OCI-LY1 (cell line): ENCODE measurements at regions not wholly inside any gene's neighbourhood (a gene's known extent, or its start where the extent isn't known, plus 50 kb on each side); places are given as distances from the start of the nearest gene placed in this dataset.

ENCODE experiments used
- H2AFZ ChIP-seq: fragments of 200-600 bp; sonication (generic), shearing (Covaris generic); 2 replicates; pipeline ENCODE4 v1.6.0; 2014; ENCODE audit warnings: antibody characterized with exemption, mild to moderate bottlenecking, low read length
- H3F3A ChIP-seq: fragments of 200-600 bp; sonication (generic), shearing (Covaris generic); 2 replicates; pipeline ENCODE4 v1.6.0; 2014; ENCODE audit warnings: mild to moderate bottlenecking, antibody characterized with exemption, low read length, moderate library complexity; ENCODE audit not compliant: insufficient read depth
- H3K27ac ChIP-seq: fragments of 200-600 bp; sonication (generic); 2 replicates; pipeline ENCODE4 v1.5.1; 2014; ENCODE audit warnings: low read length, mixed run types, mild to moderate bottlenecking, low read depth; ENCODE audit not compliant: poor library complexity, severe bottlenecking
- H3K27me3 ChIP-seq: fragments of 200-600 bp; sonication (generic); 2 replicates; pipeline ENCODE4 v1.6.0; 2014; ENCODE audit warnings: antibody characterized with exemption, mild to moderate bottlenecking, low read length, moderate library complexity; ENCODE audit not compliant: insufficient read depth
- H3K36me3 ChIP-seq: fragments of 200-600 bp; sonication (generic); 2 replicates; pipeline ENCODE4 v1.6.1; 2014; ENCODE audit warnings: mild to moderate bottlenecking, antibody characterized with exemption, low read length, moderate library complexity, mixed read lengths; ENCODE audit not compliant: insufficient read depth
- H3K4me1 ChIP-seq: fragments of 200-600 bp; sonication (generic); 2 replicates; pipeline ENCODE4 v1.5.1; 2014; ENCODE audit warnings: mild to moderate bottlenecking, low read length, moderate library complexity; ENCODE audit not compliant: insufficient read depth, severe bottlenecking
- H3K4me2 ChIP-seq: fragments of 200-600 bp; sonication (generic), shearing (Covaris generic); 2 replicates; pipeline ENCODE4 v1.6.1; 2014; ENCODE audit warnings: low read length
- H3K4me3 ChIP-seq: fragments of 200-600 bp; sonication (generic); 2 replicates; pipeline ENCODE4 v1.5.1; 2014; ENCODE audit warnings: low read length, low read depth, mild to moderate bottlenecking, mixed read lengths; ENCODE audit not compliant: poor library complexity, severe bottlenecking
- H3K79me2 ChIP-seq: fragments of 200-600 bp; shearing (Covaris generic); 2 replicates; pipeline ENCODE4 v1.6.1; 2016; ENCODE audit warnings: mixed run types, low read length, mixed read lengths; ENCODE audit not compliant: insufficient read depth
- H3K9ac ChIP-seq: fragments of 200-600 bp; sonication (generic), shearing (Covaris generic); 2 replicates; pipeline ENCODE4 v1.6.1; 2014; ENCODE audit warnings: mild to moderate bottlenecking, low read length, mixed read lengths
- H3K9me2 ChIP-seq: fragments of 200-600 bp; sonication (generic), shearing (Covaris generic); 2 replicates; pipeline ENCODE4 v1.6.1; 2014; ENCODE audit warnings: low read depth, mild to moderate bottlenecking, low read length, mixed read lengths
- H3K9me3 ChIP-seq: fragments of 200-600 bp; shearing (Covaris generic); 2 replicates; pipeline ENCODE4 v1.6.1; 2014; ENCODE audit warnings: low read length, mixed read lengths
- H4K20me1 ChIP-seq: fragments of 200-600 bp; sonication (generic), shearing (Covaris generic); 2 replicates; pipeline ENCODE4 v1.6.0; 2016; ENCODE audit warnings: mild to moderate bottlenecking, low read length; ENCODE audit not compliant: insufficient read depth
- EZH2 ChIP-seq: fragments of 200-600 bp; sonication (generic), shearing (Covaris generic); IDR thresholded peaks from 2 replicates; pipeline ENCODE4 v1.8.0; 2017; ENCODE audit warnings: borderline replicate concordance, mixed run types, mild to moderate bottlenecking, antibody characterized with exemption, low read length, moderate library complexity, mixed read lengths
- TF ChIP-seq, protein P1 (sequence below): fragments of 200-600 bp; sonication (generic), shearing (Covaris generic); IDR thresholded peaks from 2 replicates; pipeline ENCODE4 v1.5.1; 2017; ENCODE audit warnings: mild to moderate bottlenecking, antibody characterized with exemption, low read length, moderate library complexity, mixed read lengths

- no peaks in the 10 kb centered on the region for H3K9me3 ChIP-seq
- no peak overlapping the region for H3K27ac ChIP-seq
- no peak overlapping the region for H2AFZ ChIP-seq
- no peak overlapping the region for H3K4me3 ChIP-seq
- no peaks in the 10 kb centered on the region for H3K79me2 ChIP-seq
- H3K36me3 ChIP-seq, result no peaks in the 10 kb centered on the region
- no peaks in the 10 kb centered on the region for H4K20me1 ChIP-seq
- no peaks in the 10 kb centered on the region for H3K27me3 ChIP-seq
- H3F3A ChIP-seq, result no peaks in the 10 kb centered on the region
- H3K9ac ChIP-seq, result no peak overlapping the region
- TF ChIP-seq, protein P1, sequence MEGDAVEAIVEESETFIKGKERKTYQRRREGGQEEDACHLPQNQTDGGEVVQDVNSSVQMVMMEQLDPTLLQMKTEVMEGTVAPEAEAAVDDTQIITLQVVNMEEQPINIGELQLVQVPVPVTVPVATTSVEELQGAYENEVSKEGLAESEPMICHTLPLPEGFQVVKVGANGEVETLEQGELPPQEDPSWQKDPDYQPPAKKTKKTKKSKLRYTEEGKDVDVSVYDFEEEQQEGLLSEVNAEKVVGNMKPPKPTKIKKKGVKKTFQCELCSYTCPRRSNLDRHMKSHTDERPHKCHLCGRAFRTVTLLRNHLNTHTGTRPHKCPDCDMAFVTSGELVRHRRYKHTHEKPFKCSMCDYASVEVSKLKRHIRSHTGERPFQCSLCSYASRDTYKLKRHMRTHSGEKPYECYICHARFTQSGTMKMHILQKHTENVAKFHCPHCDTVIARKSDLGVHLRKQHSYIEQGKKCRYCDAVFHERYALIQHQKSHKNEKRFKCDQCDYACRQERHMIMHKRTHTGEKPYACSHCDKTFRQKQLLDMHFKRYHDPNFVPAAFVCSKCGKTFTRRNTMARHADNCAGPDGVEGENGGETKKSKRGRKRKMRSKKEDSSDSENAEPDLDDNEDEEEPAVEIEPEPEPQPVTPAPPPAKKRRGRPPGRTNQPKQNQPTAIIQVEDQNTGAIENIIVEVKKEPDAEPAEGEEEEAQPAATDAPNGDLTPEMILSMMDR, result no peak
- no peak for TF ChIP-seq EZH2
- no peak overlapping the region for H3K4me2 ChIP-seq
- no peaks in the 10 kb centered on the region for H3K4me1 ChIP-seq
- no peaks in the 10 kb centered on the region for H3K9me2 ChIP-seq
Observed at GRCh38 chr3:64865839-64866570, 178.2 kb upstream of the ADAMTS9 start.

DNA sequence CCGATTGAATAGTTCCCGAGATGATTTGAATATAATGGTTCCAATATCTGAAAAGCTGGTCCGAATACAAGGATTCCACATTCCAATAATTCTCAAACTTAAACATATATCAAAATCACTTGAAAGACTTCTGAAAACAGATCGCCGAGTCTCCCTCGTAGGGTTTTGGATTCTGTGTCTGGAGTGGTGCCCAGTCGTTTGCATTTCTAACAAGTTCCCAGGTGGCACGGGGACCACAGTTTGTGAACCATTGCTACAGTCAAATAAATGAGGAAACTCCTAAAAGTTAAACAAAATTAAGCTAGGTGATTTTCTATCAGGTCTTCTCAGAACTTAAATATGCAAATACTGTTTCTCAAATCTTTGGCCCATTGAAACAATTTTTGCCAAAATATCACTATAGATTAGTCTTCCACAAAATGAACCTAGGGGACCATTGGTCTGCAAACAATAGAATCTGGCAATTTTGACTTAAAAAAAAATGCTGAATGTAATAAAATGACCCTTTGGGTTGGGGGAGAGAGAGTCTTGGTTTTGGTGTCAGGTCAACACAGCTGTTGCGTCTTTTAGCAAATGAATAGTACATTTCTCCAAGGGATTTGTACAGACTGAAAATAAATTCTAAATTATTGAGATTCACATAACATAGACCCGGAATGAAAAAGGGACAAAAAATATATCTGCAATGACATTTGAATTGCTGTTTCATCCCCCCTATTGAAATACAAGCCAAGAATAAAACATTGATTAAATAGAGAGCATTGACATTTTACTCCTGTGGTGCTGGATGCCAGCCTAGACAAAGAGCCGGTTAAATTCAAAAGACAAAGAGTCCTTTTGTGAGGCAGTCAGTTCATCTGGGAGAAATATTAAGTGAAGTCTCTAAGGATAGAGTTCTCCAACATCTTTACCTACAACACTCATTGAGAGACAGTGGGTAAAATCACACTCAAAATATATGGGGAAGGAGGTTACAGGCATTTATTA lies 175.7 kb upstream of the ADAMTS9 start:
- Histone ChIP-seq H3K4me1 (no peaks in the 10 kb centered on the region), H3K9me3 (no peaks in the 10 kb centered on the region), H3K36me3 (no peaks in the 10 kb centered on the region), H3K27me3 (no peaks in the 10 kb centered on the region), H3K4me3 (no peak overlapping the region), H4K20me1 (no peaks in the 10 kb centered on the region), H2AFZ (no peak overlapping the region), H3K4me2 (no peak overlapping the region), H3K9ac (no peak overlapping the region), H3K27ac (no peak overlapping the region), H3K9me2 (no peaks in the 10 kb centered on the region), H3F3A (no peaks in the 10 kb centered on the region), H3K79me2 (no peaks in the 10 kb centered on the region)
- no peak for TF ChIP-seq EZH2
- TF ChIP-seq, protein P1, result no peak

DNA sequence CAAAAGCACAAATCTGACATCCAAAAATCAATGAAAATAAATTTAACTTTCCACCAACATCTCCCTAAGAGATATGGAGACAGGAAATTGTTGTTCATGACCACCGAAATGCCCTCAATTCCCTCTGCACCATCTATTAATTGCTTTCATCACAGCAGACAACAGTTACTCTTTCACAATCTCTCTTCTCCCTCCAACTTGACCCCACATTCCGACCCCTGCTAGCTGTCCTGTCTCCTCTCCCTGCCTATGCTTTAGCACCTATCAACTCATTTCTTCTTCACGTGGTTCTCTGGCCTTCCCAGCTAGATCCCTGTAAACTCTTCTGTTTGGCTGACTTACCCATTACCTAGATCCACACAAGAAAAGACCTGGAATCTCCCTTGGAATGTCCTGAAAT lies 173.9 kb upstream of the ADAMTS9 start:
- H2AFZ ChIP-seq, result no peak overlapping the region
- H3K79me2 ChIP-seq, result no peaks in the 10 kb centered on the region
- no peaks in the 10 kb centered on the region for H3K9me3 ChIP-seq
- no peaks in the 10 kb centered on the region for H3K27me3 ChIP-seq
- TF ChIP-seq EZH2, result no peak
- TF ChIP-seq, protein P1, result no peak
- H3K36me3 ChIP-seq, result no peaks in the 10 kb centered on the region
- no peaks in the 10 kb centered on the region for H4K20me1 ChIP-seq
- H3K9me2 ChIP-seq, result no peaks in the 10 kb centered on the region
- no peak overlapping the region for H3K4me2 ChIP-seq
- no peaks in the 10 kb centered on the region for H3F3A ChIP-seq
- H3K27ac ChIP-seq, result no peak overlapping the region
- H3K4me1 ChIP-seq, result no peaks in the 10 kb centered on the region
- H3K9ac ChIP-seq, result no peak overlapping the region
- no peak overlapping the region for H3K4me3 ChIP-seq
